ENCODE measurements at regions not wholly inside any gene's neighbourhood (a gene's known extent, or its start where the extent isn't known, plus 50 kb on each side); places are given as distances from the start of the nearest gene placed in this dataset.
"Not testable (repeated sequence)": the region's sequence is repeated elsewhere in the genome, so short reads cannot be mapped to it uniquely, and the experiment has no call there.

DNA sequence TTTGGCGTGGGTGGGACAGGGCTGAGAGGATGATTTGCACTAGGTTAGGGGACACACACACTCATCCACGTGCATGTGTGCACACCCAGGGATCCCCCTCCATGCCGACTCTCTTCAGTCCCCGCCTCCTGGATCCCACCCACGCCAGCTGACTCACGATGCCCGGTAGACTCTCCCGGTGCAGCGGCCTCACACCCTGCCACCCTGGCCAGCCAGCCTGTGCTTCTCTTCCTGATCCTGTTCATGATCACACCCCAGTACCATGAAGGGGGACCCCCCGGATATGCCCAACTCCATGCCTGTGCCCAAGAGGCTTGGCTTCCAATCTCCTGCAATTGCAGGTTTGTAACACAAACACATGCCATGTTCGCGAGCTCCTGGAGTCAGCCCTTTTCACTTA, 157.8 kb upstream of the HDAC4 start:
- DNase-seq = no peak

DNA sequence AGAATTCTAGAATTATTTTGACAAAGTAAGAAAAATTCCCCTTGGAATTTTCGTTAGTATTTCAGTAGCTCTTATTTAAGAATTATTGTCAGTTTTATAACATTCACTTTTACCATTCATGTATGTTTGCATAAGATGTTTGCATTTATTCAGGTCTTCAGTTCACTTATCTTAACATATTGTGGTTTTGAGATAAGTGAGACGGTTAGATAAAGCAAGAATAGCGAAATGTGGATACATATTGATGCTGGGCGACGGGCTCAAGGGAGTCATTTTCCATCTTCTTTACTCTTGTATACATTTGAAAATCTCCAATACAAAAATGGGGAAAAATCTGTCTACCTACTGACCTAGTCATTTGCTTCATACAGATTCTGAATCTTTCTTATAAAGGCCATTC, 156.7 kb upstream of the HDAC4 start:
- DNase-seq = no peak

DNA sequence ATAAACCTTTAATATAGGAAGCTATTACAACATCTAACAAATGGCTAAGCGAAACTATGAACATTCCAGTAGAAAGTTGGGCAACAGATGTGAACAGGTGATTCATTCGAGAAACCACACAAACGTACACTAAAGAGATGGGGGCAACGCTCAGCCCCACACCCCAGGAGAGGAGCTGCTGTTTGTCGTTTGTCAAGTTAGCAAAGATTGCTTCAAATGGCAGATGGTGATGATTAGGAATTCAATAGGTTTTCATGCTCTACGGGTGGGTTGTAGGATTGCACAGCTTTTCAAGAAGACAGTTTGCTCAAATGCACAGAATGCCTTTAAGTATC, 154.7 kb upstream of the HDAC4 start:
- no peak for DNase-seq

DNA sequence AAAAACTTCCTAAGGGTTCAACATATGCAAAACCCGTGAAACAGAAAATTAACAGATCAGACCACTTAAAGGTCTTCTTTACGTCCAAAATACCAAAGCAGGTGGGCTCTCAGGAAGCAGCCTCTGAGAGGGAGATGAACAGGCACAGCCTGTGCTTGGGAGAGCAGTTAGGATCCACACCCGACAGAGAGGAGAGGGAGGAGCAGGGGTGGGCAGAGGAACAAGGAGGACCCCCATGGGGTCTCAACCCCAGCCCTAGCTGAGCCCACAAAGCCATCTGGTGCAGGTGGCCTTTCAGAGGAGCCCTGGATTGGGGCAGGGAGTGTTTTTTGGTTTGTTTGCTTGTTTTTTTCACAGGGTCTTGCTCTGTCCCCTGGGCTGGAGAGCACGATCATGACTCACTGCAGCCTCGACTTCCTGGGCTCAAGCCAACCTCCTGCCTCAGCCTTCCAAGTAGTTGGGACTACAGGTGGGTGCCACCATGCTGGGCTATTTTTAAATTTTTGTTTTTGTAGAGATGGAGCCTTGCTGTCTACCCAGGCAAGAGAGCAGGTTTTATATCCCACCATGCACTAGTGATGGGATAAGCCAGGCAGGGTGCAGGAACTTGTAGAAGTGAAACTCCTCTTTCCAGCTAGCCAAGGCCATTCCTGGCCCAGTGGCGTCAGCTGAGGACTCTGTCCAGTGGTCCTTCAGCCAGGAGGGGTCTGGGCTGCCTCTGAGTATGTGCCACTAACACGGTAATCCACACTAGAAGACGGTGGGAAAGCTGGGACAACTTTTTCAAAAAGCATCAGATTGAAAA, 154.1 kb upstream of the HDAC4 start:
- DNase-seq = no peak

DNA sequence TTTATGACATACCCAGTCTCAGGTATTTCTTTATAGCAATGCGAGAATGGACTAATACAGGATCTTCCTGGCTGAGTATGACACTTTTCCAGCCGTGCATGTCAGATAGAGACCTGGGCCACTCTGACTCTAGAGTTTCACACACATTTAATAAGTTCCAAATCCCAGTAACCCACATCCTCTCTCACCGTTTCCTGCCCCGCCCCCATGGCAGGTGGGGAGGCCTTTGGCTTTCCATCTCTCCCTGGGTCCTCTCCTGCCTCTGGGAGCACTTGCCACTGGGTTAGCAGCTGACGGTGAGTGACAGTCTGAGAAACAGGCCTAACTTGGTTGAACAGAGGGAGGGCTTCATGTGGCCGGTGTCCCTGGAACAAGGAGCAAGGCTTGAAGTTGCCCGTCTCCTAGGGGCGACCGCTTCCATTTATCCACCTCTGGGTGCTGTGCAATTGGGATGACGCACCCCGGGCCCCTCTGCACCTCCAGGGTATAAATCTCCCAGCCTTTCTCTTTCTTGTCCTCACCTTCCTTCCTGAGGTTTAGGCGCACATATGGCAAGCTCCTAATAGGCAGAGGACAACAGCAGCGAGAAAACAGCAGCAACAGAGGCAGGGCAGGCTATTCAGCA, 152.7 kb upstream of the HDAC4 start:
- DNase-seq = no peak

DNA sequence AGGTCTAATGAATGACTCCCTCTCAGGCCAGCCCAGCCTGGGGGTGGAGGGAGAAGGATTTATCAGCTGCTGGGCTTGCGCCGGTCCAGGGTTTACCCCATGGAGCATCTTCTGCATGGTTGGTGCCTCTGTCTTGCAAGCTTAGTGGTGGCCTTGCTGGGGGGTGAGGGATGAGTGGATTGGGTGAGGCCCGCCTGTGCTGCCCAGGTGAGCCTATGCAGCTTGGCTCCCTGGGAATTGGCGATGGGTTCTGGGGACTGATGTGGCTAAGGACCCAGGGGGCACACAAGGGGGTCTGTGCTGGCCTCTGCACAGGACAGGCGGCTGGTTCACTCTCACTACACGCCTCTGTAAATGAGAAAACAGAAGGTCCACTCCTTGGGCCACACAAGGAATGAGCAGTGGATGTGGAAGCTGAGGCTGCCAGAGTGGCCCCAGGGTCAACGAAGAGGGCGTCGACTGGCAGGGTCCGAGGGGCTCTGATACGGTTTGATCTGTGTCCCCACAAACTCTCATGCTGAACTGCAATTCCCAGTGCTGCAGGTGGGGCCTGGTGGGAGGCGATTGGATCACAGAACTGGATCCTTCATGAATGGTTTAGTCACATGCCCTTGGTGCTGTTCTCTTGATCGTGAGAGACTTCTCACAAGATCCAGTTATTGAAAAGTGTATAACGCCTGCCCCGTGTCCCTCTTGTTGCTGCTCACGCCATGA, 151.6 kb upstream of the HDAC4 start:
- DNase-seq = no peak

DNA sequence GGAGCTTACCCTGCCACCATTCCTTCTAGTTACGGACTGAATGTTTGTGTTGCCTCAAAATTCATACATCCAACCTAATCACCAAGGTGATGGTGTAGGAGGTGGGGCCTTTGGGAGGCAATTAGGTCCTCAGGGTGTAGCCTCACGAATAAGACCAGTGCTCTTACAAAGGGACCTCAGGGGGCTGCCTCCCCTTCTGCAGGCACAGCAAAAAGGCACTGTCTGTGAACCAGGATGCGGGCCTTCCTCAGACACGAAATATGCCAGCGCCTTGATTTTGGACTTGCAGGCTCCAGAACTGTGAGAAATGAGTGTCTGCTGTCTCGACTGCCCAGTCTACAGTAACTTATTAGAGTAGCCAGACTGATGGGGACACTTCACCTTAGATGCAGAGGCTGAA, 150.4 kb upstream of the HDAC4 start:
- DNase-seq = no peak

DNA sequence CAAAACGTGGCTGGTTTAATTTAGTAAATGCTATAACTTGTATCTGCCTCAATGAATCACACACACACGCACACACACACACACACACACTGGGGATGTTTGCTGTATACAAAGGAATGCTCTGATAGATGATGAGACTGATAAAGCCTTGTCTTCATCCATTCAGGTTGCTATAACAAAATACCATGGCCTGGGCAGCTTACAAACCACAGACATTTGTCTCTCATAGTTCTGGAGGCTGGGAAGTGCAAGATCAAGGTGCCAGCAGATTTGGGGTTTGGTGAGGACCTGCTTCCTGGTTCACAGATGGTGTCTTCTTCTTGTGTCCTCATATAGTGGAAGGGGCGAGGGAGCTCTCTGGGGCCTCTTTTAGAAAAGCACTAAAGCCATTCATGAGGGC, 149.5 kb upstream of the HDAC4 start:
- DNase-seq = no peak

DNA sequence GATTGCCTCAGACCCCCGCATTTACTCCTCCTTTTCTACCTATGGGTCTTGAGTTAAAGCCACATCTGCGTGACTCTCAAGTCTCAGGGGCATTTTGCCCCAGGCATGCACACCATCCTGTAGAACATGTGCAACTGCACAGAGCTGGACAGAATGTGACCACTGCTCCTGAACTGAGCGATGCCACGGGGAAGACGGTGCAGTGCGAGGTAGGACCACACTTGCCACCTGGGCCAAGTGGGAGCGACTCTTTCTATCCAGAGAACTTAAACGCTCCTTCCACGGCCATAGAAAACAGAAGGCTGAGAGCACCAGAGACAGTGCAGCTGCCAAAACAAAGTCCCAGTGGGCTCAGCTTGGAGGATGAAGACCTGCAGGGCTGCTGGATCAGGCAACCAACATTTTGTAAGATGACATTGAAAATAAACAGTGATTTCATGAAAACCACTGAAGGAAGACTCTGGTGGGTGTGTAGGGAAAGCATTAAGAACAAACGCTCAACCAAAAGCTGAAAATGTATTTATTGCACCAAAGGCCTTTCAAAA, 149.0 kb upstream of the HDAC4 start:
- DNase-seq = no peak

DNA sequence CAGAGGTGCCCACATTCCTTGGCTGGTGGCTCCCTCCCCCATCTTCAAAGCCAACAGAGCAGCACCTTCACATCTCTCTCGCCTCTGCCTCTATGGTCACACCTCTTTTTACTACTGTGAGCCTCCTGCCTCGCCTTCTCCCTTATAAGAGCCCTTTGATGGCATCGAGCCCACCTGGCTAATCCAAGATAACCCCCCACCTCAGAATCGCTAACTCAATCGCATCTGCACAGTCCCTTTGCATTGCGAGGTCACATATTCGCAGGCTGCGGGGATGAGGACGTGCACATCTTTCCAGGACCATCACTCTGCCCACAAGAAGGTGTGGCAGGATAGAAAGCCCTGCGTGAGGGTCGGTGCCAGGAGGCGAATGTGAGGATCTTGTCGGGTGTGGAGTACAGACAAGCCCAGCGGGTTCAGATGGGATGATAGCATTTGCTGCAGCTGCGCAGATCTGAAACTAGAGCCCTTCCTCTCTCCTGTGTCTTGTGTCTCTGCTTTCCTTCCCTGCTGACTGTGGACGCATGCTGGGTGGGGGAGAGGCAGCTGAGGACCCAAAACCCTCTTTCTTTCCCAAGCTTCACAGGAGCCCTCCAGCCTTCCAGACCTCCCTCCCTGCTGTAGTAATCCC, 148.3 kb upstream of the HDAC4 start:
- DNase-seq = no peak

DNA sequence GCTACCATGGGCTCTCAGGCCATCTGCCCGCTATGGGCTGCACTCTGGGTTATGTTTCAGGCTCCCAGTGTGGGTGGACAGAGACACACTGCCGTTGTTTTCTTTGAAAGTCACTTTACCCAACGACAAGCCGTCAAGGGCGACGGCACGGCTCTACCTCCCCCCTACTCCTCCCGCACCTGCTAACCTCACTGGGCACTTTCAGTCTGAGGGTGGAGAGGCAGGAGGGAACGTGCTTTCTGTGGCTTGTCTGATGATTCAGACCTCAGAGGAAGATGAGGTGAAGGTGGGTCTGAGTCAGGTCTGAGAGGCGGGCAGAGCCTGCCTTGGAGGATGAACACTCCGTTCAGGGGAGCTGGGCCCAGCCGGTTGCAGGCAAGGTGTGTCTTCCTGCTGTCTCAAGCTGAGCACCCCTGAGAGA, 147.6 kb upstream of the HDAC4 start:
- no peak for DNase-seq

DNA sequence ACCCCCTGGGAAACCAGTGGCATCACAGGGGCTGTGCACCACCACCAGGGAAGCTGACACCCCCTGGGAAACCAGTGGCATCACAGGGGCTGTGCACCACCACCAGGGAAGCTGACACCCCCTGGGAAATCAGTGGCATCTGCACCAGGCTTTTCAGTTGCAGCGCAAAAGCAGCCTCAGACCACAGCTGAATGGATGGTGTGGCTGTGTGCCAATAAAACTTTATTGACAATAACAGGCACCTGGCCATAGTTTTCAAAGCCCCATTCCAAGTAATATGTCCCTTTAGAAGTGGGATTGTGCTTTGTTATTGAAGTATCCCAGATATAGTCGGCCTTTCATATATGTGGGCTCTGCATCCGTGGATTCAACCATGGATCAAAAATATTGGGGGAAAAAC, 146.3 kb upstream of the HDAC4 start:
- not testable (repeated sequence) for DNase-seq

DNA sequence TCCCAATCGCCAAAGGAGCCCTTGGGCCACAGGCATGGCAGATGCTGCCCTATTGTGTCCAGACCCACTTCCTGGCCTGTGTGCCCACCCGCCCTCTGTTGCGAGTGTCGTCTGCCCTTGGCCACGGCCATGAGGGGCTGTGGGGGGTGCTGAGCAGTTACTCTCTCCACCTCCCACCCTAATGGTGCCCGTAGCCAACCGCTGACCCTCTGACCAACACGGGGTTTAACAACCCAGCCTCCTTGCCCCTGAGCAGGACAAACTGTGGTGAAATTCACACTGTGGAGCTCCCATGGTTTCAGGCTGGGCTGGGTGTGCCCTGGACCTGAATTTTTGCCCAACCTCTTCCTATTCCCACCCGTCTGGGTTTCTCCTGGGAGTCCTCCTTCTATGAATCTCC, 145.7 kb upstream of the HDAC4 start:
- no peak for DNase-seq

DNA sequence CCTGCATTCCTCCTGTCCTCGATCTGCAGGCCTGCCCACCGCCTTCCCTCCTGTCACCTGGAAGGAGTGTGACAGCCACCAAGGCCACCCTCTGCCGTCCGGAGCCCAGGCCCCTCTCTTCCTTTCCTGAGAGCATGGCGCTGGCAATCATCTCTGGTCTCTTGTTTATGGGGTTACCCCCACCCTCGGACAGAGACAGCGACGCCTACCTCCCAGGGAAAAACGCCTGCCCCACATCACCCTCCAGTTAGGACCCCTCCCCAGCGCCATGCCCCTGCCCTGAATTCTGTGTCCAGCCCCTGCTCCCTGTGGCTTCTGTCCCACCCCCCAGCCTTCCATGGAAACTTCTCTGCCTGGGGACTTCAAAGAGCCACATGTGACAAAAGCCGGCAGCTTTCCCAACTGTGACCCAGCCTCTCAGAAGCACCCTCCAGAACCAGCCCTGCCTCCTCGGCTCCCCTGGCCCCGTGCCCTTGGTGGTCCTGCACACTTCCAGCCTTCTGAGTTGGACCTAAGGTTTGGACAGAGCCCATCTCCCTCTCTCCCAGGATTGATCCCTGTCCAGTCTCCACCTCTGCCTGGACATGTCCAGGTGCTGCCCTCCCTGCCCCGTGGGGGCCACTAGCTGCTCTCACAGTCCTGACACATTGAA, 145.0 kb upstream of the HDAC4 start:
- DNase-seq = no peak

DNA sequence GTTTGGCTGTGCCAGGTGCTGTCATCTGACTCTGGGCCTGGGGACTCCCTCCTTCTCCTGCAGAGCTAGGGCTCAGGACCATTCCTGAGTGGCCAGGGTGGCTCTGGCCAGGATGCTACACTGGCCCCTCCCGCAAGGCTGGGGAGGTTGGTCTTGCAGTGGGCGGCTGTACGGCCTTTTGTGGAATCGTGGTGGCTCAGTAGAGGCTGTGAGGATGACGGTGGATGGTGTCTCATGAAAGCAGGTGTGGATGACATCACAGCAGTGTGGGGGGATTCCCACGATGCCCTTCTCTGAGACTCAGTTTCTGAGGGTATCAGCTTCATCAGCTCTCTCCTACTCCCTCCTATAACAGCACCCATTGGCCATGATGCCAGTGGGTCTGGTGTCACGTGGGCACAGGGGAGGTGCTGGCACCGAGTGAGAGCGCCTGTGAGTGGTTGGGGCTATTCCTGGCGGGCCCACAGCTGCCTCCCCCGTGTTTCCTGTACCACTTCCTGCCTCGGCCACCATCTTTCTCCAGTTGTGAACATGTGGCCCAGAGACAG, 144.2 kb upstream of the HDAC4 start:
- peak; percentile 34 for DNase-seq

DNA sequence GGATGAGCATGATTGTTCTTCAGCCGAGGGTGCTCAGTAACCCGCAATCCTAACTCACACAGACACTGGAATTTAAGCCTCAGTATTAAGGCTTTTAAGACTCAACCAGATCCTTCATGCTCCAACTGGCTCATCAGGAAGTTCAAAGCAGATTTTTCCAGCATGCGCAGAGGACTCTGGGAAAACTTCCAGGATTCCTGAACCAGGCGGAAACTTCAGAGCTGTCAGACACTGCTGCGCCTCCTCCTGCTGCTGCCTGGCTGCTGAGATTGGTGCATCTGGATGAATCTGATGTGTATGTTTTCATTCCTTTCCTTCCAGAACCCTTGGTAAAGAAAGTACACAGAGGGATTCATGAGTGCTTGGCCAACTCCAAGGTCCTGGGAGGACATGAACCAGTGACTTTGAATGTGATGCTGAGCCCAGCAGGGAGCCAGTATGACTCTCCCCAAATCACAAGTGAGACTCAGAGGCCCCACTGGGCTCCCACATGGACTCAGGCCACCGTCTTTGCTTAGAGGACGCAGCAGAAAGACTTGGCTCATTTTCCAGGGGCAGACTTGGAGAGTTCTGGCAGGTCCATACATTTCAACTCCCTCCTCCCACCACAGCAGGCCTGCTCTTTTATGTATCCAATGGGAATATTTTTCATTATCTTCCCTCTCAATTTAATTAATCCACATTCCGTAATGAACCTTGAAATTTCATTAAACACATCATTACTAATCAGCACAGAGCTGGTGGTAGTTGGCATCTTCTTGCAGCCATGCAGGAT, 143.5 kb upstream of the HDAC4 start:
- DNase-seq = no peak

DNA sequence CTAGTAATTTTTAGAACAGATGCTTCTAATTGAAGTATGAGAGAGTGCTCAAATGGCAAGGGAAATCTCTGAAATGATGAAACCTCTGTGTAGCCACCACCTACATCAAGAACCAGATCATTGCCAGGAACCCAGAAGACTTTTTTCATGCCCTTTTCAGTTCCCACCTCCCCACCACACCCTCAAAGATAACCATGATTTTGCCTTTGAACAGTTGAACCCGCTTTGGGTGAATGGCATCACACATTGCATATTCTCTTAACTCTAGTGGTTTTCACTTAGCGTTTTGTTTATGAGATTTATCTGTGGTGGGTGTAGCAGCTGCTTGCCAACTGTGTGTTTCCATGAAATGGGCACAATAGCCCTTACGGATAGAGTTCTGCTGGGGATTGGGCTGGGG, 142.9 kb upstream of the HDAC4 start:
- DNase-seq = no peak

DNA sequence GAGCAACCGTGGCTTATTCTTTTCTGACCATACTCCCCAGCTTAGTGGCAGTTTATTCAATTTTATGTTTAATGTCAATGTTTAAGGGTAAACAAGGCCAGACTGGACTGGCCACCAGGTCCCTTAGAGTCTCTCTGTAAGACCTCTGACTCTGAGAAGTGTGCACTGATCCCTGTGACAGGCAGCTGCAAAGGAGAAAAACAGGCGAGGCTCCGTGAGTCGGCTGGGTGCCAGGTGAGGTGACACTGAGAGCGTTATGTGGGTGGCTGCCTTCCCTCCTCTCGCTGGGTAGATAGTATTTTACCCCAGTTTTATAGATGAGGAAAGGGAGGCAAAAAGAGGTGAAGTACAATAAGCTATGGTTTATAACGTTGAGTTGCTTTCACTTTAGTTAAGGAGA, 139.4 kb upstream of the HDAC4 start:
- DNase-seq = no peak

DNA sequence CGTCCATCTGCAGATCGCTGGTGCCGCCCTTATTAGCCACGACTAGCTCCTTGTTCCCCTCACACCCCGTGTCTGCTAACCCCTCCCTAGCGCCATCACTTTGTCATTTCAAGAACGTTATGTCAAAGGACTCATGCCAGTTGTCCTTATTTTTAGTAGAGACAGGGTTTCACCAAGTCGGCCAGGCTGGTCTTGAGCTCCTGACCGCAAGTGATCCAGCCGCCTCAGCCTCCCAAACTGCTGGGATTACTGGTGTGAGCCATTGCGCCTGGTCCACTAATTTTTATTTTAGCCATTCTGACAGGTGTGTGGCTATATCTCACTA, 138.9 kb upstream of the HDAC4 start:
- no peak for DNase-seq

DNA sequence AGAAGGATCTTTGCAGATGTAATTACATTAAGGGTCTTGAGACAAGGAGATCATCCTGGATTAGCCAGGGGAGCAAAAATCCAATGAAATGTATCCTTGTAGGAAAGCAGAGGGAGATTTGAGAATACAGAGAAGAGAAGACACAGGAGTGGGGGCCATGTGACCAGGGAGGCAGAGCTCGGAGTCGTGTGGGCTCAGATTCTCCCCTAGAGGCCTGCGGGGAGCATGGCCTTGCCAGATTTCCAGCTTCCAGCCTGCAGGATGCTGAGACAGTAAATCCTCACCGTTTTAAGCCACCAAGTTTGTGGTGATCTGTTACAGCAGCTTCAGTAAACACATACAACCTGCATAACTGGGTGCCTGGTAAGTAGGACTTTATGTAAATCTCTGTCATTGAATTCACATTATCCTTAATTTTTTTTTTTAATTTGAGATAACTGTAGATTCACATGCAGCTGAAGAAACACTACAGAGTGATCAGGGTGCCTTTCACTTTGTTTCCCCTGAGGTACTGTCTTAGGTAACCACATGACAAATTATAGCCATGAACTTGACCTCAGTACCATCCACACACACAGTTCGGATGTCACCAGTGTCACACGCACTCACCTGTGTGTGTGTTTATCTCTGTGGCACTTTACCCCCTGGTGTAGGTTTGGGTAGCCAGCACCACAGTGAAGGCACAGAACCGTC, 138.4 kb upstream of the HDAC4 start:
- DNase-seq = no peak

DNA sequence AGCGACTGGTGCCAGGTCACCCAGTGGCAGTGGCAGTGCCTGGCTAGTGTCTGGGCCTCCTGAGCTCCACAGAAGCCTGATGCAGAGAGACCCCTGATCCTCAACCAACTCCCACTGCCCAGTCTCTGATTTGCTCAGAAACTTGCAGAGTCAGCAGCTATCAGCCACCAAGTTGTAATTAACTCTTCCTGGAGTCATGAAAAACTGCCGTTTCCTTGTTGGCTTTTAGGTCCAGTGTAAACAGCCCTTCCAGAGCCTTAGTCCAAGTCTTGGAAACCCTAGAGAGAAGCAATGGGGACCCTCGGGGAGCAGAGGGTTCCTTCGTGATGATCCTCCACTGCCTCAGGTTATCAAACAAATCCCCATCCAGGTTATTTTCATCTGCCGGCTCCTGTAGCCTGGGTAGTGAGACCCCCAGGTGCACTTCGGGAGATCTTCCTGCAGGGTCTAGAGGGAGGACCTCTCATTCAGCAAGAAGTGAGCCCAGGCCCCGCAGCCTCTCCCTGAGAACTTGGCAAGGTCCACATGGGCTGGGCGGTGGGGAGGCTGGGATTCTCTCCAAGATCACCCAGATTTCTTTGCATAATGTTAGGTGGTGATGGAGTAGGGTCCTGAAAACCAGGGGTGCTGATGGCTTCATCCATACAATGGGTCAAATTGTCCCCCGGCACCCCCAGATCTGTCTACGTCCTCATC, 137.7 kb upstream of the HDAC4 start:
- DNase-seq = no peak

All from CD4-positive, alpha-beta T cell treated with Interferon gamma for 1 hour (primary cell).